Neural cell (in vitro differentiated cells): ENCODE measurements at regions not wholly inside any gene's neighbourhood (a gene's known extent, or its start where the extent isn't known, plus 50 kb on each side); places are given as distances from the start of the nearest gene placed in this dataset.

Experiments used
- H2AFZ ChIP-seq: fragments of 200-600, 300-800 bp; sonication (generic), shearing (Covaris generic); 2 replicates; pipeline ENCODE4 v1.6.0; 2014; ENCODE audit warnings: low read depth, mild to moderate bottlenecking, antibody characterized with exemption, low read length, moderate library complexity
- H3F3A ChIP-seq: fragments of 200-600 bp; shearing (Covaris generic); 2 replicates; pipeline ENCODE4 v1.6.1; 2016; ENCODE audit warnings: mild to moderate bottlenecking, moderate library complexity, mixed read lengths, antibody characterized with exemption, low read length; ENCODE audit not compliant: insufficient read depth, poor library complexity, severe bottlenecking
- H3K27ac ChIP-seq: fragments of 200-600, 300-800 bp; sonication (generic), shearing (Covaris generic); 2 replicates; pipeline ENCODE4 v1.5.1; 2014; ENCODE audit warnings: mild to moderate bottlenecking, low read length, moderate library complexity
- H3K27me3 ChIP-seq: fragments of 300-800, 200-600 bp; sonication (generic), shearing (Covaris generic); 2 replicates; pipeline ENCODE4 v1.6.0; 2014; ENCODE audit warnings: mild to moderate bottlenecking, low read depth, low read length, moderate library complexity; ENCODE audit not compliant: insufficient read depth
- H3K36me3 ChIP-seq: fragments of 300-800, 200-600 bp; sonication (generic), shearing (Covaris generic); 2 replicates; pipeline ENCODE4 v1.5.1; 2014; ENCODE audit warnings: mild to moderate bottlenecking, antibody characterized with exemption, low read length, moderate library complexity; ENCODE audit not compliant: insufficient read depth
- H3K4me2 ChIP-seq: fragments of 300-800, 200-600 bp; sonication (generic), shearing (Covaris generic); 2 replicates; pipeline ENCODE4 v1.6.0; 2014; ENCODE audit warnings: mild to moderate bottlenecking, low read length
- H3K4me3 ChIP-seq: fragments of 300-800, 200-600 bp; sonication (generic), shearing (Covaris generic); 2 replicates; pipeline ENCODE4 v1.5.1; 2014; ENCODE audit warnings: mild to moderate bottlenecking, low read length, moderate library complexity
- H3K79me2 ChIP-seq: fragments of 200-600 bp; shearing (Covaris generic); replicated peaks from 2 replicates; pipeline ENCODE4 v1.6.0; 2014; ENCODE audit warnings: mild to moderate bottlenecking, low read length, moderate library complexity; ENCODE audit not compliant: insufficient read depth
- H3K9ac ChIP-seq: fragments of 300-800, 200-600 bp; sonication (generic), shearing (Covaris generic); 2 replicates; pipeline ENCODE4 v1.6.1; 2016; ENCODE audit warnings: mild to moderate bottlenecking, low read length, mixed read lengths
- H3K9me2 ChIP-seq: fragments of 200-600 bp; shearing (Covaris generic); 2 replicates; pipeline ENCODE4 v1.6.1; 2016; ENCODE audit warnings: mild to moderate bottlenecking, low read length, mixed read lengths; ENCODE audit not compliant: insufficient read depth
- H3K9me3 ChIP-seq: fragments of 200-600, 300-800 bp; sonication (generic), shearing (Covaris generic); 2 replicates; pipeline ENCODE4 v1.6.1; 2016; ENCODE audit warnings: mild to moderate bottlenecking, mixed run types, low read length, moderate library complexity, mixed read lengths
- H4K20me1 ChIP-seq: fragments of 200-600 bp; shearing (Covaris generic); 2 replicates; pipeline ENCODE4 v1.6.1; 2016; ENCODE audit warnings: mild to moderate bottlenecking, mixed run types; ENCODE audit not compliant: insufficient read depth
- CTCF ChIP-seq: fragments of 450-650 bp; IDR thresholded peaks from 2 replicates; pipeline ENCODE4 v1.5.1; 2014; ENCODE audit warnings: antibody characterized with exemption, mild to moderate bottlenecking, moderate library complexity; ENCODE audit not compliant: poor library complexity, severe bottlenecking
- EP300 ChIP-seq: fragments of 450-650 bp; conservative IDR thresholded peaks from 2 replicates; pipeline ENCODE4 v1.6.1; 2014; ENCODE audit warnings: antibody characterized with exemption, mild to moderate bottlenecking, moderate library complexity; ENCODE audit not compliant: poor library complexity, severe bottlenecking
- EZH2 ChIP-seq: fragments of 200-600, 300-800 bp; shearing (Covaris generic), sonication (generic); IDR thresholded peaks from 2 replicates; pipeline ENCODE4 v1.6.1; 2014; ENCODE audit warnings: antibody characterized with exemption, low read length, borderline replicate concordance, mild to moderate bottlenecking; ENCODE audit not compliant: insufficient read depth, poor library complexity, severe bottlenecking
- MXI1 ChIP-seq: fragments of 450-650 bp; conservative IDR thresholded peaks from 2 replicates; pipeline ENCODE4 v1.6.1; 2014; ENCODE audit warnings: antibody characterized with exemption, mild to moderate bottlenecking; ENCODE audit not compliant: poor library complexity, severe bottlenecking
- POLR2AphosphoS5 ChIP-seq: IDR thresholded peaks from 2 replicates; pipeline ENCODE4 v1.6.1; 2012
- RAD21 ChIP-seq: fragments of 450-650 bp; conservative IDR thresholded peaks from 2 replicates; pipeline ENCODE4 v1.6.1; 2014; ENCODE audit warnings: antibody characterized with exemption, mild to moderate bottlenecking, moderate library complexity
- REST ChIP-seq: IDR thresholded peaks from 2 replicates; pipeline ENCODE4 v1.6.1; 2012; ENCODE audit warnings: borderline replicate concordance
- SMC3 ChIP-seq: fragments of 450-650 bp; conservative IDR thresholded peaks from 2 replicates; pipeline ENCODE4 v1.6.1; 2014; ENCODE audit warnings: antibody characterized with exemption, mild to moderate bottlenecking, moderate library complexity; ENCODE audit not compliant: poor library complexity
- TAF1 ChIP-seq: IDR thresholded peaks from 2 replicates; pipeline ENCODE4 v1.6.1; 2012; ENCODE audit warnings: low read depth

GRCh38 chr2:195408811-195409210, 248.2 kb upstream of the SLC39A10 start:
- no peaks in the 10 kb centered on the region for H4K20me1 ChIP-seq
- TF ChIP-seq MXI1 (no peak), TAF1 (no peak), SMC3 (no peak), REST (no peak), CTCF (no peak), EP300 (no peak), EZH2 (no peak), POLR2AphosphoS5 (no peak), RAD21 (no peak)
- no peaks in the 10 kb centered on the region for H3K79me2 ChIP-seq
- no peak overlapping the region for H3K4me2 ChIP-seq
- H3K4me3 ChIP-seq = no peak overlapping the region
- H3K9me2 ChIP-seq = no peaks in the 10 kb centered on the region
- H3K27me3 ChIP-seq = no peaks in the 10 kb centered on the region
- H3K9ac ChIP-seq = no peak overlapping the region
- H3K9me3 ChIP-seq = no peaks in the 10 kb centered on the region
- H3K36me3 ChIP-seq = no peaks in the 10 kb centered on the region
- no peak overlapping the region for H2AFZ ChIP-seq
- no peak overlapping the region for H3K27ac ChIP-seq
- no peaks in the 10 kb centered on the region for H3F3A ChIP-seq

GRCh38 chr2:195408196-195408595, 248.8 kb upstream of the SLC39A10 start:
- no peaks in the 10 kb centered on the region for H4K20me1 ChIP-seq
- TF ChIP-seq CTCF (no peak), RAD21 (no peak)
- no peaks in the 10 kb centered on the region for H3K9me2 ChIP-seq
- no peak overlapping the region for H3K4me3 ChIP-seq
- no peak overlapping the region for H3K9ac ChIP-seq
- no peaks in the 10 kb centered on the region for H3K79me2 ChIP-seq
- H3K4me2 ChIP-seq = no peak overlapping the region
- no peaks in the 10 kb centered on the region for H3K27me3 ChIP-seq
- H3K27ac ChIP-seq = no peak overlapping the region
- no peaks in the 10 kb centered on the region for H3K9me3 ChIP-seq
- H2AFZ ChIP-seq = no peak overlapping the region
- H3K36me3 ChIP-seq = no peaks in the 10 kb centered on the region
- no peaks in the 10 kb centered on the region for H3F3A ChIP-seq
